WTC11 (cell line): ENCODE measurements at regions not wholly inside any gene's neighbourhood (a gene's known extent, or its start where the extent isn't known, plus 50 kb on each side); places are given as distances from the start of the nearest gene placed in this dataset.

Source experiments
- CTCF ChIP-seq: fragments of 200-600 bp; IDR thresholded peaks from 2 replicates; pipeline ENCODE4 v1.8.0; 2022; ENCODE audit warnings: antibody characterized with exemption
- MLX ChIP-seq: sonication (generic); formaldehyde crosslinking; IDR thresholded peaks from 2 replicates; pipeline ENCODE4 v1.8.1; 2023; ENCODE audit warnings: mild to moderate bottlenecking, missing genetic modification reagents, moderate library complexity
- ZNF232 ChIP-seq: sonication (generic); formaldehyde crosslinking; IDR thresholded peaks from 2 replicates; pipeline ENCODE4 v1.8.0; 2022; ENCODE audit warnings: mild to moderate bottlenecking, missing genetic modification reagents
- ZNF512 ChIP-seq: sonication (generic); formaldehyde crosslinking; IDR thresholded peaks from 2 replicates; pipeline ENCODE4 v1.8.1; 2022; ENCODE audit warnings: missing genetic modification reagents, borderline replicate concordance

GRCh38 chr5:108541836-108542235 lies 159.9 kb upstream of the FBXL17 start:
- no peak for TF ChIP-seq ZNF232 (CRISPR knock-in tag)
- no peak for TF ChIP-seq MLX (CRISPR knock-in tag)
- TF ChIP-seq ZNF512, result no peak
- no peak for TF ChIP-seq CTCF
